Choroid plexus epithelial cell (primary cell): ENCODE measurements at regions not wholly inside any gene's neighbourhood (a gene's known extent, or its start where the extent isn't known, plus 50 kb on each side); places are given as distances from the start of the nearest gene placed in this dataset.
A peak's percentile ranks its signal among the peaks of the same experiment; 100 is the strongest.
"Not testable (repeated sequence)": the region's sequence is repeated elsewhere in the genome, so short reads cannot be mapped to it uniquely, and the experiment has no call there.

Experiments used
- DNase-seq: peaks from one replicate; pipeline ENCODE4 v3.0.0-alpha.2; 2010; ENCODE audit warnings: low read depth
- H3K4me3 ChIP-seq: 2 replicates; pipeline ENCODE4 v1.5.1; 2011; ENCODE audit warnings: low read depth, mild to moderate bottlenecking, control low read depth, low read length, moderate library complexity
- TF ChIP-seq, protein P1 (sequence below): conservative IDR thresholded peaks from 2 replicates; pipeline ENCODE4 v1.5.1; 2011; ENCODE audit warnings: low read depth, mild to moderate bottlenecking, control low read depth, inconsistent platforms, low read length, moderate library complexity

DNA sequence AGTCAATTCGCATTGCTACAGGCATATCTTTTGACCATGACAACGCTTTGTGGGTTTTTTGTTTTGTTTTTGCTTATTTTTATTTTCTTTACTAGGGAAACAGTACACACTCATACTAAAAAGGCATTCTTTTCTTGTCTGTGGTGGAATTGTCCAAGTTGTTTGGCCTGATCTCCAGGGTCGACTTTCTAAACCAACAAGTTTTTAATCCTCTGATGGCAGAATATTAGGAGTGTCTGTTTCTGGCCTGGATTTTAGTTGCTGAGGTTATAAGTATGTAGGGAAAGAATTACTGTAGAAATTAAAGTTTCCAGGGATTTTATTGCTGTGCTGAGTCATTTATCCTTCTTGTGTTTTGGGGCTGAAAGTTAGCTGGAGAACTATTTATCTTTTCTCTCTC lies 218.5 kb downstream of the TAF11L14 start:
- DNase-seq = no peak
- H3K4me3 ChIP-seq = no peak overlapping the region
- TF ChIP-seq, protein P1, sequence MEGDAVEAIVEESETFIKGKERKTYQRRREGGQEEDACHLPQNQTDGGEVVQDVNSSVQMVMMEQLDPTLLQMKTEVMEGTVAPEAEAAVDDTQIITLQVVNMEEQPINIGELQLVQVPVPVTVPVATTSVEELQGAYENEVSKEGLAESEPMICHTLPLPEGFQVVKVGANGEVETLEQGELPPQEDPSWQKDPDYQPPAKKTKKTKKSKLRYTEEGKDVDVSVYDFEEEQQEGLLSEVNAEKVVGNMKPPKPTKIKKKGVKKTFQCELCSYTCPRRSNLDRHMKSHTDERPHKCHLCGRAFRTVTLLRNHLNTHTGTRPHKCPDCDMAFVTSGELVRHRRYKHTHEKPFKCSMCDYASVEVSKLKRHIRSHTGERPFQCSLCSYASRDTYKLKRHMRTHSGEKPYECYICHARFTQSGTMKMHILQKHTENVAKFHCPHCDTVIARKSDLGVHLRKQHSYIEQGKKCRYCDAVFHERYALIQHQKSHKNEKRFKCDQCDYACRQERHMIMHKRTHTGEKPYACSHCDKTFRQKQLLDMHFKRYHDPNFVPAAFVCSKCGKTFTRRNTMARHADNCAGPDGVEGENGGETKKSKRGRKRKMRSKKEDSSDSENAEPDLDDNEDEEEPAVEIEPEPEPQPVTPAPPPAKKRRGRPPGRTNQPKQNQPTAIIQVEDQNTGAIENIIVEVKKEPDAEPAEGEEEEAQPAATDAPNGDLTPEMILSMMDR = no peak

DNA sequence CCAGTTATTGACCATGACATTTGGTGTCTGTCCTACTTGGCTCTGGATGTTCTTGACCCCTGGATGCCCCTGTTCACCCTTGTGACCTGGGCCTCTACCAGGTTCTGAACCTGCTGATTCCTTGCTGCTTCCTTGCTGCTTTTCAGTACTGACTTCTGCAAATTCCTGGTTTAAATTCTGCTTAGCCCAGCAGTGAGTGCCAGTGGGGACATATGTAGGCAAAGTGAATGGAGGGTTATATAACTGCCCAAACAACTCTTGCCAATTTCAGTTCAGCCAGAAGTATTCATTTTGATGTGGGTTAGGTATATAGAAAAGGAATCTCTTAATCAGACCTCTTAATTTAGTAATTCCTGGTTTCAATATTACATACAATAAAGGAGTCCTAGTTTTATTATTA lies 220.6 kb downstream of the TAF11L14 start:
- H3K4me3 ChIP-seq = no peak overlapping the region
- TF ChIP-seq, protein P1 = no peak
- no peak for DNase-seq

DNA sequence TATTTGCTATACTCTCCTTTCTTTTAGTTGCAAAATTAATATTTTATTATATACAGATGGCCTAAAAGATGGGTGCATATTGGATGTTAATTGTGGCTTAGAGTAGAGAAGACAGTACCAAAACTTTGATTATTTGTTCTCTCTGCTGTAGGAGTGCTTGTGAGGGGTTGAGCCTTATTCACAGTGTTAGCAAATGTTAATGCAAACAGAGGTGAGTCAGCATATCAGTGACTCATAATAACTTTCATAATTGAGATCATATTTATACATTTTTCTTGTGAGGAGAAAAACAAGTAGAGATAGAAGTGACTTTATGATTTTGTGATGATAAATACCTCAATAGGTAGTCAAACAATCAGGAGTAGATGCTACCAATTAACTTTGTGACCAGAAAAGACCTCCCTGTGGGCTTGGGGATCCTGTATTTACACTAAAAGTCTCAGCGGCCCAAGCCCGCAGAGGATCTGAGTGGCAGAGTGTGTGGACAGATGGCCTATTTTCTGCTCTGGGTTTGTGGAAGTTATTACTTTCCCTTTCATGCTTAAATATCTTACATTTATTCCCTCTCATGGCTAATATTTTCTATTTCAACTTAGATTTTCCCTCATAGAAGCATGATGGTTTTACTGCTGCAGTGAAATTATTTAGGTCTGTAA lies 226.5 kb downstream of the TAF11L14 start:
- DNase-seq = peak; percentile 65
- H3K4me3 ChIP-seq = no peak overlapping the region
- TF ChIP-seq, protein P1 = no peak

DNA sequence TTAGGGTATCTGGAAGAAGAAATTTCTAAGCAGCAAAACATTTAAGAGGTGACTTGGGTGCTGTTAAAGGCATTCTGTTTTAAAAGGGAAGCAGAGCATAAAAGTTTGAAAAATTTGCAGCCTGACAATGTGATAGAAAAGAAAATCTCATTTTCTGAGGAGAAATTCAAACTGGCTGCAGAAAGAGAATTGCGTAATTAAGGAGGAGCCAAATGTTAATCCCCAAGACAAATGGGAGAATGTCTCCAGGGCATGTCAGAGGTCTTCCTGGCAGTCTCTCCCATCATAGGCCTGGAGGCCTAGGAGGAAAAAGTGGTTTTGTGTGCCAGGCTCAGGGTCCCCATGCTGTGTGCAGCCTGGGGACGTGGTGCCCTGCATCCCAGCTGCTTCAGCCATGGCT lies 230.6 kb downstream of the TAF11L14 start:
- DNase-seq, H3K4me3 ChIP-seq: not testable (repeated sequence)

DNA sequence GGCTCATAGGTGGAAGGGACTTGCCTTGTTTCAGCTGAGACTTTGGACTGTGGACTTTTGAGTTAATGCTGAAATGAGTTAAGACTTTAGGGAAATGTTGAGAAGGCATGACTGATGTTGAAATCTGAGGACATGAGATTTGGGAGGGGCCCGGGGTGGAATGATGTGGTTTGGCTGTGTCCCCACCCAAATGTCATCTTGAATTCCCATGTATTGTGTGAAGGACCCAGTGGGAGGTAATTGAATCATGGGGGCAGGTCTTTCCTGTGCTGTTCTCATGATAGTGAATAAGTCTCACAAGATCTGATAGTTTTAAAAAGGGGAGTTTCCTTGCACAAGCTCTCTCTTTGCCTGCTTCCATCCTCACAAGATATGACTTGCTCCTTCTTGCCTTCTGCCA lies 231.7 kb downstream of the TAF11L14 start:
- not testable (repeated sequence) for H3K4me3 ChIP-seq
- DNase-seq = peak; percentile 85

DNA sequence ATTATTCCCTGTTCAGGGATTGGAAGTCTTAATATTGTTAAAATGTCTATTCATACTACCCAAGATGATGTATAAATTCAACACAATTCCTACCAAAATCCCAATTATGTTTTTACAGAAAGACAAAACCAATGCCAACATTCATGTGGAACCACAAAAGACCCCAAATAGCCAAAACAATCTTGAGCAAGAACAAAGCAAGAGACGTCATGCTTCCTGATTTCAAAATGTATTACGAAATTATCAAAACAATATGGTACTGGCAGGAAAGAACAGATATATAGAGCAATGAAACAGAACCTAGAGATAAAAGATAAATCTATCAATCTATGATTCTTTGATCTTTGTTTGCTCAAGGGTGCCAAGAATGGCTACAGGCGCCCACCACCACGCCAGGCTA lies 237.9 kb downstream of the TAF11L14 start:
- DNase-seq = no peak
- TF ChIP-seq, protein P1 = no peak

DNA sequence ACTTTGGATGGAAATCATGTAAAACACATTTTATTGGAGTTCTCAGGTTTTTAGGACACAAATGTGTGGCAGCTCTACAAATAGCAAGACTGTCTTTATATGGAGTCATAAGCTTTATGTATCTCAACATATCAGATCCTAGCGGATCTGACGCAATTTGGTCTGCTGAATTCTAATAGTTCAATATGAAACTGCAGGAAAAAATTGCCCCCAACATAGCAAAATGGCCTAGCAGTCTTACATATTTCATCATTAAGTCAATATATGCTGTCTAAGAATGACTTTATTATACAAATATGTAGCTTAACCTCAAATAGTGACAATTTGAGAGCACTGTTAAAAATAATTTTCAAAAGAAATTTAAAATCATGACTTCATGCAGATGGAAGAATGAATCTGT lies 244.3 kb downstream of the TAF11L14 start:
- TF ChIP-seq, protein P1 = no peak
- no peak for DNase-seq

More for the DNA sequence above, 237.9 kb downstream of the TAF11L14 start:
- no peak overlapping the region for H3K4me3 ChIP-seq

DNA sequence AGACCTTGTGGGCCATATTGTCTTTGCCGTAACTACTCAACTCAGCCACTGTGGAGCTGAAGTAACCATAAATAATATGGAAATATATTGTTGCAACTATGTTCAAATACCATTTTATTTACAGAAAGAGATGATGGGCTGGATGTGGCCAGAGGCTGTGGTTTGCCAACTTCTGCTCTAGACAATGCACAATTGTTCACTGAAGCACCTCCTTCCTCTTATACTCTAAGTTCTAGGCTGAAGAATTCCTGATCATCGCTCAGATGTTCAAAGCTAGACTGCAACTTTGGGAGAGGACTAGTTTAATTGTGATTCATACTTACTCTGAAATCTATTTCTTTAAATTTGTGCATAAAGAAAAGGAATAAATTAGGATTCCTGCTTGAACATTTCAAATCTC lies 245.0 kb downstream of the TAF11L14 start:
- DNase-seq = no peak
- no peak overlapping the region for H3K4me3 ChIP-seq
- TF ChIP-seq, protein P1 = no peak

More for the DNA sequence above, 244.3 kb downstream of the TAF11L14 start:
- H3K4me3 ChIP-seq = no peak overlapping the region
